A673 (cell line): ENCODE measurements at regions not wholly inside any gene's neighbourhood (a gene's known extent, or its start where the extent isn't known, plus 50 kb on each side); places are given as distances from the start of the nearest gene placed in this dataset.

Source experiments
- EZH2 ChIP-seq: fragments of 200-600 bp; sonication (generic); IDR thresholded peaks from 2 replicates; pipeline ENCODE4 v1.6.1; 2017; ENCODE audit warnings: borderline replicate concordance, low read depth, mild to moderate bottlenecking, mixed read lengths, antibody characterized with exemption, low read length; ENCODE audit not compliant: poor library complexity, severe bottlenecking
- TF ChIP-seq, protein P1 (sequence below): fragments of 300-800, 200-600 bp; sonication (generic); conservative IDR thresholded peaks from 2 replicates; pipeline ENCODE4 v1.5.1; 2017; ENCODE audit warnings: low read depth, mild to moderate bottlenecking, antibody characterized with exemption, low read length, moderate library complexity, mixed read lengths

DNA sequence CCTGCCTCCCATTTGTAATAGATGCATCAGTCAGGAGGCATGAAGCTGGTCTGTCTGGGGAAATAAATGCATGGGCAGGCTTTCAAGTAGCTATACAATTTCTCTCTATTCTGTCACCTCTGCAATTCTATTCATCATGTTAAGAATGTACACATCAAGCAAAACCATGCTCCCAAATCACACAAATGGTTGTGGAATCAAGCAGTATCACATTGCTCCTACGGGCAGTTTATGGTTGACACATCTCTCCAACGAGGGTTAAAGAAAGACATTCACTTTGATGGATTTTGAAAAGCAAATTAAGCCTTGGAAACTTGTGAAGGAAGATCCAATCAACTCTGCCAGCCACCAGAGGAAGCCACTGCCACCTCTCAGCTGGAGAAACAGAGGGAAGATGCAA, 1277.4 kb upstream of the TMEM132C start:
- TF ChIP-seq, protein P1, sequence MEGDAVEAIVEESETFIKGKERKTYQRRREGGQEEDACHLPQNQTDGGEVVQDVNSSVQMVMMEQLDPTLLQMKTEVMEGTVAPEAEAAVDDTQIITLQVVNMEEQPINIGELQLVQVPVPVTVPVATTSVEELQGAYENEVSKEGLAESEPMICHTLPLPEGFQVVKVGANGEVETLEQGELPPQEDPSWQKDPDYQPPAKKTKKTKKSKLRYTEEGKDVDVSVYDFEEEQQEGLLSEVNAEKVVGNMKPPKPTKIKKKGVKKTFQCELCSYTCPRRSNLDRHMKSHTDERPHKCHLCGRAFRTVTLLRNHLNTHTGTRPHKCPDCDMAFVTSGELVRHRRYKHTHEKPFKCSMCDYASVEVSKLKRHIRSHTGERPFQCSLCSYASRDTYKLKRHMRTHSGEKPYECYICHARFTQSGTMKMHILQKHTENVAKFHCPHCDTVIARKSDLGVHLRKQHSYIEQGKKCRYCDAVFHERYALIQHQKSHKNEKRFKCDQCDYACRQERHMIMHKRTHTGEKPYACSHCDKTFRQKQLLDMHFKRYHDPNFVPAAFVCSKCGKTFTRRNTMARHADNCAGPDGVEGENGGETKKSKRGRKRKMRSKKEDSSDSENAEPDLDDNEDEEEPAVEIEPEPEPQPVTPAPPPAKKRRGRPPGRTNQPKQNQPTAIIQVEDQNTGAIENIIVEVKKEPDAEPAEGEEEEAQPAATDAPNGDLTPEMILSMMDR, result no peak
- no peak for TF ChIP-seq EZH2
